ENCODE measurements at regions not wholly inside any gene's neighbourhood (a gene's known extent, or its start where the extent isn't known, plus 50 kb on each side); places are given as distances from the start of the nearest gene placed in this dataset.

DNA sequence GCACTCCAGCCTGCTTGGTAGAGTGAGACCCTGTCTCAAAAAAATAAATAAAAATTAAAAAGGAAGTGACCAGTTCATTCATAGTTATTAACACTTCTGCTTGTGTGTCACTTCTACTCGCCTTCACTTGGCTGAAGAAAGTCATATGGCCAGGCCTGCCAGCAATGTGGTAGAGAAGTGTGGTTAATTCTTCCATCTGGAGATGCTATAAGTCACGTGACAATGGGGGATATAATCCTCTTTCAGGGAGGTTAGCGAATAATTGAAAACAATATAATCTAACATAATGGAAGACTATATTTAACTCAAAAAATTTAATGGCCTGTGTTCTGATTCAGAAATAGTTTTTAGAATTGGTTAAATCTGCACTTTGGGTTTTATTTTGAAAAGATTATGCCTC, 305.6 kb downstream of the DOCK8 start:
- no peaks in the 10 kb centered on the region for H3K36me3 ChIP-seq (ENCODE audit: control insufficient read depth in 2 of 2, insufficient read depth in 2 of 2, low read length in 1 of 2)
- TF ChIP-seq GATAD2B (conservative IDR thresholded peaks at IDR 0.05; ENCODE audit: low read depth) (no peak), RAD51 (IDR thresholded peaks at IDR 0.05) (peak; percentile 37; the same call in 1 of the 2 replicates)
- 27% methylated on average over 3 of the region's 3 CpGs for WGBS (ENCODE audit: insufficient coverage, insufficient replicate concordance, low lambda C conversion rate, missing lambda C conversion rate)
- H3K27me3 ChIP-seq (replicated peaks in 1 of 2; ENCODE audit: control insufficient read depth in 2 of 2, insufficient read depth in 2 of 2, low read length in 1 of 2): no peaks in the 10 kb centered on the region
- DNase-seq (ENCODE audit: low read depth, low spot score) (no peak), FAIRE-seq (no peak), ATAC-seq (no peak)
- H3K4me2 ChIP-seq (ENCODE audit: control insufficient read depth, insufficient read depth): no peak overlapping the region
- H3K9ac ChIP-seq (ENCODE audit: control insufficient read depth, insufficient read depth, low read length): no peak overlapping the region
- in situ Hi-C loops (cut with MboI) (no loop called here), intact Hi-C loops (cut with micrococcal nuclease; ENCODE audit: unreplicated experiment) (no loop called here)
- no peak overlapping the region for H2AFZ ChIP-seq (ENCODE audit: control insufficient read depth, low read depth, low read length)
- no peaks in the 10 kb centered on the region for H3K4me1 ChIP-seq (ENCODE audit: control insufficient read depth, insufficient read depth, low read length)
- no peaks in the 10 kb centered on the region for H3K79me2 ChIP-seq (ENCODE audit: control insufficient read depth, insufficient read depth, low read length)
- no peak overlapping the region for H3K27ac ChIP-seq (ENCODE audit: control insufficient read depth, insufficient read depth)
- RAD21 ChIA-PET (ENCODE audit: unreplicated experiment): no interaction called here
- H4K20me1 ChIP-seq (ENCODE audit: control insufficient read depth, insufficient read depth): no peaks in the 10 kb centered on the region
- H3K9me3 ChIP-seq (replicated peaks; ENCODE audit: control insufficient read depth, insufficient read depth, low read length): no peaks in the 10 kb centered on the region
- SMC1A ChIA-PET (ENCODE audit: uncharacterized antibody, unreplicated experiment): no interaction called here
- BruUV-seq (replicated peaks): no TSS peak
- no peak overlapping the region for H3K4me3 ChIP-seq
- POLR2A ChIA-PET: no interaction called here
- CTCF ChIA-PET: no interaction called here

GRCh38 chr9:522190-522589, 307.5 kb downstream of the DOCK8 start:
- H3K9ac ChIP-seq (ENCODE audit: control insufficient read depth, insufficient read depth, low read length): no peak overlapping the region
- no peaks in the 10 kb centered on the region for H3K36me3 ChIP-seq (ENCODE audit: control insufficient read depth in 2 of 2, insufficient read depth in 2 of 2, low read length in 1 of 2)
- 15% methylated on average over 5 of the region's 5 CpGs for WGBS (ENCODE audit: insufficient coverage, insufficient replicate concordance, low lambda C conversion rate, missing lambda C conversion rate)
- BruUV-seq (replicated peaks): no TSS peak
- CTCF ChIA-PET: no interaction called here
- H4K20me1 ChIP-seq (ENCODE audit: control insufficient read depth, insufficient read depth): no peaks in the 10 kb centered on the region
- ATAC-seq: no peak
- in situ Hi-C loops (cut with MboI) (no loop called here), intact Hi-C loops (cut with micrococcal nuclease; ENCODE audit: unreplicated experiment) (no loop called here)
- RAD21 ChIA-PET (ENCODE audit: unreplicated experiment): no interaction called here
- SMC1A ChIA-PET (ENCODE audit: uncharacterized antibody, unreplicated experiment): no interaction called here
- POLR2A ChIA-PET: no interaction called here
- FAIRE-seq: no peak
- H3K9me3 ChIP-seq (replicated peaks; ENCODE audit: control insufficient read depth, insufficient read depth, low read length): no peaks in the 10 kb centered on the region
- no peak overlapping the region for H3K27ac ChIP-seq (ENCODE audit: control insufficient read depth, insufficient read depth)
- DNase-seq (ENCODE audit: low read depth, low spot score): no peak
- H3K4me1 ChIP-seq (ENCODE audit: control insufficient read depth, insufficient read depth, low read length): no peaks in the 10 kb centered on the region
- no peak overlapping the region for H2AFZ ChIP-seq (ENCODE audit: control insufficient read depth, low read depth, low read length)
- H3K4me3 ChIP-seq: no peak overlapping the region
- no peaks in the 10 kb centered on the region for H3K27me3 ChIP-seq (replicated peaks in 1 of 2; ENCODE audit: control insufficient read depth in 2 of 2, insufficient read depth in 2 of 2, low read length in 1 of 2)
- H3K79me2 ChIP-seq (ENCODE audit: control insufficient read depth, insufficient read depth, low read length): no peaks in the 10 kb centered on the region
- H3K4me2 ChIP-seq (ENCODE audit: control insufficient read depth, insufficient read depth): no peak overlapping the region
- TF ChIP-seq SMC3 (IDR thresholded peaks at IDR 0.05; ENCODE audit: borderline replicate concordance, low read length) (no peak), NFIC (IDR thresholded peaks at IDR 0.05; ENCODE audit: low read depth, low read length) (no peak), CHD2 (IDR thresholded peaks at IDR 0.05; ENCODE audit: borderline replicate concordance, low read depth, low read length) (no peak), ZNF592 (IDR thresholded peaks at IDR 0.05) (no peak), IKZF2 (IDR thresholded peaks at IDR 0.05) (no peak), POU2F2 (IDR thresholded peaks at IDR 0.05; ENCODE audit: borderline replicate concordance, low read depth, low read length) (no peak), MTA2 (IDR thresholded peaks at IDR 0.05; ENCODE audit: low read depth) (no peak), JUNB (IDR thresholded peaks at IDR 0.05) (no peak), MYC (IDR thresholded peaks at IDR 0.05; ENCODE audit: insufficient read depth, insufficient read length, insufficient replicate concordance, low read length, severe bottlenecking) (no peak), RAD21 (IDR thresholded peaks at IDR 0.05; ENCODE audit: insufficient read depth, low read depth, low read length) (no peak), SUZ12 (IDR thresholded peaks at IDR 0.05; ENCODE audit: unreplicated experiment) (no peak)
- TF ChIP-seq, protein P1, sequence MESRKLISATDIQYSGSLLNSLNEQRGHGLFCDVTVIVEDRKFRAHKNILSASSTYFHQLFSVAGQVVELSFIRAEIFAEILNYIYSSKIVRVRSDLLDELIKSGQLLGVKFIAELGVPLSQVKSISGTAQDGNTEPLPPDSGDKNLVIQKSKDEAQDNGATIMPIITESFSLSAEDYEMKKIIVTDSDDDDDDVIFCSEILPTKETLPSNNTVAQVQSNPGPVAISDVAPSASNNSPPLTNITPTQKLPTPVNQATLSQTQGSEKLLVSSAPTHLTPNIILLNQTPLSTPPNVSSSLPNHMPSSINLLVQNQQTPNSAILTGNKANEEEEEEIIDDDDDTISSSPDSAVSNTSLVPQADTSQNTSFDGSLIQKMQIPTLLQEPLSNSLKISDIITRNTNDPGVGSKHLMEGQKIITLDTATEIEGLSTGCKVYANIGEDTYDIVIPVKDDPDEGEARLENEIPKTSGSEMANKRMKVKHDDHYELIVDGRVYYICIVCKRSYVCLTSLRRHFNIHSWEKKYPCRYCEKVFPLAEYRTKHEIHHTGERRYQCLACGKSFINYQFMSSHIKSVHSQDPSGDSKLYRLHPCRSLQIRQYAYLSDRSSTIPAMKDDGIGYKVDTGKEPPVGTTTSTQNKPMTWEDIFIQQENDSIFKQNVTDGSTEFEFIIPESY (IDR thresholded peaks at IDR 0.05): no peak

All from GM12878 (cell line).